GM21515 (cell line): ENCODE measurements at regions not wholly inside any gene's neighbourhood (a gene's known extent, or its start where the extent isn't known, plus 50 kb on each side); places are given as distances from the start of the nearest gene placed in this dataset.
"Not testable (repeated sequence)": the region's sequence is repeated elsewhere in the genome, so short reads cannot be mapped to it uniquely, and the experiment has no call there.

ENCODE experiments used
- ATAC-seq: cut with Tn5 transposase; IDR thresholded peaks from one replicate; pipeline ENCODE4 v1.9.1; 2021; ENCODE audit not compliant: unreplicated experiment

GRCh38 chr2:95725191-95725590, 133.4 kb downstream of the TRIM43 start:
- not testable (repeated sequence) for ATAC-seq

- not testable (repeated sequence) for ATAC-seq
Measured at GRCh38 chr2:95725677-95726076, 133.9 kb downstream of the TRIM43 start.

GRCh38 chr2:95727420-95727819, 135.6 kb downstream of the TRIM43 start:
- not testable (repeated sequence) for ATAC-seq

GRCh38 chr2:95728878-95729596, 137.2 kb downstream of the TRIM43 start:
- peak; percentile 58 for ATAC-seq

GRCh38 chr2:95729597-95729955, 137.8 kb downstream of the TRIM43 start:
- ATAC-seq: no peak

- ATAC-seq: no peak
Measured at GRCh38 chr2:95730813-95731212, 139.0 kb downstream of the TRIM43 start.

GRCh38 chr2:95734976-95735890, 143.4 kb downstream of the TRIM43 start:
- ATAC-seq: no peak

GRCh38 chr2:95738301-95738700, 146.5 kb downstream of the TRIM43 start:
- no peak for ATAC-seq

GRCh38 chr2:95752126-95752525, 160.3 kb downstream of the TRIM43 start:
- not testable (repeated sequence) for ATAC-seq

- not testable (repeated sequence) for ATAC-seq
Measured at GRCh38 chr2:95753812-95754211, 162.0 kb downstream of the TRIM43 start.

GRCh38 chr2:95754213-95754612, 162.4 kb downstream of the TRIM43 start:
- not testable (repeated sequence) for ATAC-seq

- not testable (repeated sequence) for ATAC-seq
Measured at GRCh38 chr2:95754819-95755563, 163.2 kb downstream of the TRIM43 start.

- not testable (repeated sequence) for ATAC-seq
Measured at GRCh38 chr2:95755956-95756669, 164.3 kb downstream of the TRIM43 start.

GRCh38 chr2:95757988-95758387, 166.2 kb downstream of the TRIM43 start:
- no peak for ATAC-seq

- ATAC-seq: no peak
Measured at GRCh38 chr2:95759481-95760246, 167.9 kb downstream of the TRIM43 start.

- ATAC-seq: no peak
Measured at GRCh38 chr2:95760806-95761525, 169.2 kb downstream of the TRIM43 start.

- ATAC-seq: no peak
Measured at GRCh38 chr2:95761556-95761955, 169.8 kb downstream of the TRIM43 start.

- not testable (repeated sequence) for ATAC-seq
Measured at GRCh38 chr2:95762023-95763021, 170.5 kb downstream of the TRIM43 start.
